GM21528 (cell line): ENCODE measurements at regions not wholly inside any gene's neighbourhood (a gene's known extent, or its start where the extent isn't known, plus 50 kb on each side); places are given as distances from the start of the nearest gene placed in this dataset.

Experiments used
- ATAC-seq: cut with Tn5 transposase; IDR thresholded peaks from one replicate; pipeline ENCODE4 v1.9.1; 2021; ENCODE audit warnings: mild to moderate bottlenecking, moderate library complexity; ENCODE audit not compliant: unreplicated experiment, low FRiP score

- no peak for ATAC-seq
These were observed 711.9 kb upstream of the ID2 start for GRCh38 chr2:7969756-7970515.

DNA sequence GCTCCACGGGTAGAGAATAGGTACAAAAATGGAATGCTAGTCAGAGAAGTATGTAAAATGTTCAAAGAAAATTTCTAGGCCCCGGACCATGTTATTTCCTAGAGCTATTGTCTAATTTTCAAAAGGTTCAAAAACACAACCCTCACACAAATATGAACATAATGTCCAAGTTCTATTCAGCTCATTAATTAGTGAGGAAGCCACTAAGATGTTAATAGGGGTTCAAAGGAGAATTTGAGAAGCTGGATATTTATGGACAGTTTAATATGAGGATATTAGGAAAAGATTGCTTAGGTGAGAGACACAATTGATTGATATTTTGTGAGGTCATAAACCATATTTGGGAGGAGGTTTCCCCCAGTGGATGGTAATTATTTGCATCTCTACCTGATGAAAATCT lies 710.6 kb upstream of the ID2 start:
- no peak for ATAC-seq

DNA sequence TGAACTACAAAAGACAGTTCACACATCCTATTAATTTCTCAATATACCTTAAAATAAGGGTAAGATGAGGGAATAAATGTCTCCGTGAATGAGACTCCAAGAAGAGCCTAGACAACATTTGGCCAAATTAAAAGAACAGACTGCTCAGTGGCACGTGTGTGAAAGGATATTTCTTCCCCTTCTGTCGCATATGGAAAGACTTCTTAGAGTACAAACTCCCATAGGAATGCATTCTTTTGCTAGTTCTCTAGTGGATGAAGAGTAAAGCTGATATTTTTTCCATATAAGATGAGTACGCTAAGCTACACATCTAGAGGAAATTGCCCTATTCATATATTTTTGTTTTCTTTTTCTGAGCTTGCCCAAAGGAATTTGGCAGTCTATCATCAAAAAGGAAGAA lies 710.0 kb upstream of the ID2 start:
- no peak for ATAC-seq

DNA sequence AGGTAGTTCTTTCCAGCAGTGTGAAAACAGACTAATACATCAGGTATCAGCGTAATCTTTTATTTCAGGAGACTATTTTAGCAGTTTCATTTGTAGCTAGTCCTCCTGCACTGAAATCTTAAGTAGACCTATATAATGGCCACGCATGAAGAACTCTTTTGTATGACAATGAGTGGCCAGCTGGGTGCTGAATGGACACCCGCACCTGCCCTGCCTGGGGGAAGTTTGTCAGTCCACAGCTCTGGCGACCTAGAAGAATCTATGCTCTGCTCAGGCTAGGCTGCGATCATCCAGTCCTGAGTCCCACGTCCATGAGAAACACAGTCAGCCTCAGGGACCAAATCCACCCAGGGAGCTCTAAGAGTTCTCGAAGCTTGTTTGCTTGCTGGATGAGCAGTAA lies 709.2 kb upstream of the ID2 start:
- ATAC-seq = no peak

DNA sequence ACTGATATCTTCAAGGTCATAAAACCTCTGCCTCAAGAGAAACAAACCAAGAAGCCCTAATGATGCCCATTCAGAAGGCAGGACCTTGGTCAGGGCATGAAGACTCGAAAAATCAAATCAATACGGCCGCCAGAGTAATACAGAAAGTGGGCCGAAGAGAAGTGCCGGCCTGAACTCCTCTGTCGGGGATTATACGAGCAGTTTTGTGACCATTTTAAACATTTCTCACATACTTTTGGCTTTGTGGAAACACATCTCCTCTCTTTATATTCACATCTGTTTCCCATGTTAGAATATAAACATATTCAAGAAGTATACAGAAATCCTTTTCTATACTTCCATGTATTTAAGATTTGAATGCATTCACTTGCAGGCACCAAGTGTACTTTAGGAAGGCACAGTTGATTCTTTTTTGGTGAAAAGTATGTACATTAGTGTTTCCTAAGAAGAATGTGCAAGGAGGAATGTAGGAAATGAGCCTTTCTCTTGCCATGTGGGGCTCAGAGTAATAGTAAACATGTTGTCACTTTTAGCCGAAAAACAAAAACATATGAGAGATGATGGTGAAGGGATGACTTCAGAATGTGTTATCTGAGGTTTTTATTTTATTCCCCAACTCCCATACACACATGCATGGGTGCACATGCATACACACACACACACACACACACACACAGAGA lies 707.9 kb upstream of the ID2 start:
- ATAC-seq = no peak

GRCh38 chr2:7974936-7975335 lies 706.9 kb upstream of the ID2 start:
- ATAC-seq = no peak

GRCh38 chr2:7976206-7976605 lies 705.6 kb upstream of the ID2 start:
- ATAC-seq = no peak

DNA sequence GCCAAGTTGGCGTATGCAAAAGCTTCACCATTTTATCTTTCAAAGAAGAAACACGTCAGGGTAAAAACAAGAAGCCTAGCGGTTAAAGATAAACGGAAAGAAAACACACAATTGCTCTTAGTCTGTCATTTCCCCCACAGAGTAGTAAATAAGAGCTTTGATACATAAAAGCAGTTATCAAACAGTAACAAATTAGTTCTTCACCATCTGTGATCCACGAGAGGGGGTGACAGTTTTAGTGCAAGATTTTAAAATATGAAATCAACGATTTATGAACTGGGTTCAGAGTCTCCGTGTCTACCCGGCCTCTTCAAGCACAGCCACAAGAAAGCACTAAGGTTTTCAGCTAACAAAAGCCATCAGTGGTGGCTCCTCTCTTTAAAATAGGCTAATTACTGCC lies 703.9 kb upstream of the ID2 start:
- ATAC-seq = no peak

- ATAC-seq = no peak
These were observed 699.8 kb upstream of the ID2 start for GRCh38 chr2:7982054-7982453.

DNA sequence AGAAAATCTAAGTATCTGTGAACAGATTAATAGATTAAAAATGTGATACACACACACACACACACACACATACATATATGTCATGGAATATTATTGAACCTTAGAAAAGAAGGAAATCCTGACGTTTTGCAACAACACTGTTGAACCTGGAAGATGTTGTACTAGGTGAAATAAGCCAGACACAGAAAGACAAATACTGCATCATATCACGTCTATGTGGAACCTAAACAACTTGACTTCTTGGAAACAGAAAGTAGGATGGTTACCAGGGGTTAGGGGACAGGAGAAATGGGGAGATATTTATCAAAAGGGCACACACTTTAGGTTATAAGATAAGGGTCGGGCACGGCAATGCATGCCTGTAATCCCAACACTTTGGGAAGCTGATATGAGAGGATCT lies 698.4 kb upstream of the ID2 start:
- ATAC-seq = no peak

DNA sequence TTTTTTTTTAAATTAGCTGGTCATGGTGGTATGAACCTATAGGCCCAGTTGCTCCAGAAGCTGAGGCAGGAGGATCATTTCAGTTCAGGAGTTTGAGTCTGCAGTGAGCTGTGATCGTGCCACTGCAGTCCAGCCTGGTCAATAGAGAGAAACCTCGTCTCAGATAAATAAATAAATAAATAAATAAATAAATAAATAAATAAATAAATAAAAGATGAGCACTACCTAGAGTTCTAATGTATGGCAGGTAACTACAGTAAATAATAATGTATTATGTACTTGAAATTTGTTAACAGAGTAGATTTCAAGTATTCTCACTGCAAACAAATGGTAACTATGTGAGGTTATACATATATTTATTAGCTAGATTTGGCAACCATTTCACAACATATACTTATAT lies 697.9 kb upstream of the ID2 start:
- ATAC-seq = no peak

- ATAC-seq = no peak
These were observed 697.0 kb upstream of the ID2 start for GRCh38 chr2:7984693-7985353.

- no peak for ATAC-seq
These were observed 695.4 kb upstream of the ID2 start for GRCh38 chr2:7986431-7986830.

GRCh38 chr2:7987992-7988391 lies 693.9 kb upstream of the ID2 start:
- ATAC-seq = no peak

- ATAC-seq = no peak
These were observed 693.4 kb upstream of the ID2 start for GRCh38 chr2:7988440-7988839.

- ATAC-seq = no peak
These were observed 692.0 kb upstream of the ID2 start for GRCh38 chr2:7989823-7990222.

DNA sequence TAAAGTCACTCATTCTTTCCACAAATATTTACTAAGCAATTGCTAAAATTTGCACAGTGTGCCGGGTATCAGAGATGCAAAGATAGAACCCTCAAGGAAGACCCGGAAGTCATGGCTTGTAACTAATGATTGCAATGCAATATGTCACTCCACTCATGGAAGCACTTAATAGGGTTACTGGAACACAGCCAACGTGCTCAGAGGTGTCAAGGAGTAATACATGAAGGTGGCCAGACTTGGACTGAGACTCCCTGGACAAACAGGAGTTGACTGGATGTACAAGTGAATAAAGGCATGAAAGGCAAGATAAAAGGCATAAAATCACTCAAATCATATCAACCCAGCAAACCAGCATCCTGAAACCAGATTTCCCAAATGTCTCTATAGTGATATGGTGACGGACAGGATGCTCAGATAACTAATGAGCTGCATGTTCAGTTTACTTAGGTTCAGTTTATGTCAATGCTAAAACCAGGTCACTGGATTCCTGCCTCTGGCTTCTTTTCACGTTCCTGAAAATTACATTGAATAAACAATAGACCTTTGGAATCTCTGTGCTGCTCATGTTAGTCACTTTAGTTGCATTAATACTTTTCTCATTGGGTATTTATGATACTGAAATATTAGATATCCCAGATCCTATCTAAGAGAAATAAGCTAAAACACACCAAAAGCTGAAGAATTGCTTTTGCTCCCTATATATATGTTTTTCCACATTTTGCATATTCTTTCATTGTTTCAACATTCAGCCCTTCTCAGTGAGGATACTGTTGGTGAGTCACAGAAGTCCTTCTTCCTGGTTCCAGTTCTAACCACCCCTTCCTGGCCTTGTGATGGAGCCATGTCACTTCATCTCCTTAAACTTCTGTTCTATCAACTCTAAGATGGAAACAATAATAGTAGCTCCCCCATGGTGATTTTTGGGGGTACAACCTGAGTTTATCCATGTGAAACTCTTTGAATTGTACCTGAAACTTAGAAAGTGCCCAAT lies 688.9 kb upstream of the ID2 start:
- ATAC-seq = no peak

GRCh38 chr2:7994397-7994951 lies 687.4 kb upstream of the ID2 start:
- ATAC-seq = no peak

- ATAC-seq = no peak
These were observed 684.6 kb upstream of the ID2 start for GRCh38 chr2:7997279-7997678.
